SK-N-SH (cell line): ENCODE measurements at regions not wholly inside any gene's neighbourhood (a gene's known extent, or its start where the extent isn't known, plus 50 kb on each side); places are given as distances from the start of the nearest gene placed in this dataset.

Experiments used
- CTCF ChIA-PET: fragments of 300-600, 350-600 bp; formaldehyde crosslinking; extraction: SDS; loops from one replicate; lab custom pipeline; 2021; lab: Yijun Ruan, JAX
- POLR2A ChIA-PET: fragments of 350-600 bp; sonication (Branson Sonifier 250); formaldehyde crosslinking; extraction: SDS; loops from one replicate; lab custom pipeline; 2020; ENCODE audit warnings: antibody characterized with exemption, inconsistent platforms; lab: Yijun Ruan, JAX
- DNase-seq: peaks from one replicate; pipeline ENCODE4 v3.0.0; 2012
- H2AFZ ChIP-seq: fragments of 200-600 bp; sonication (generic); 2 replicates; pipeline ENCODE4 v1.8.1; 2016; ENCODE audit warnings: antibody characterized with exemption, mild to moderate bottlenecking, low read depth
- H3F3A ChIP-seq: fragments of 200-600 bp; sonication (generic); replicated peaks from 2 replicates; pipeline ENCODE3; 2016; ENCODE audit warnings: antibody characterized with exemption, mild to moderate bottlenecking; ENCODE audit not compliant: insufficient read depth
- H3K27ac ChIP-seq, 2 experiments: fragments of 200-500 bp in 1 of 2; fragments of 200-600 bp in 1 of 2; sonication (Bioruptor generic) in 1 of 2; sonication (generic), shearing (Covaris generic) in 1 of 2; 2 replicates each; pipeline versions ENCODE4 v1.5.1 to v1.6.1; 2014 to 2016; ENCODE audit warnings: low read depth in 2 of 2, inconsistent platforms in 1 of 2, low read length in 1 of 2, mild to moderate bottlenecking in 1 of 2, mixed read lengths in 1 of 2
- H3K27me3 ChIP-seq: fragments of 200-600 bp; sonication (generic), shearing (Covaris generic); 2 replicates; pipeline ENCODE4 v1.6.1; 2016; ENCODE audit warnings: mixed run types; ENCODE audit not compliant: insufficient read depth
- H3K36me3 ChIP-seq, 2 experiments: fragments of 200-500 bp in 1 of 2; fragments of 200-600 bp in 1 of 2; sonication (Bioruptor generic) in 1 of 2; sonication (generic) in 1 of 2; replicated peaks in 1 of 2; 2 replicates each; pipeline versions ENCODE3 to v1.5.1; 2014 to 2016; ENCODE audit warnings: low read length in 1 of 2, mild to moderate bottlenecking in 1 of 2; ENCODE audit not compliant: insufficient read depth in 2 of 2, control insufficient read depth in 1 of 2
- H3K4me1 ChIP-seq, 2 experiments: fragments of 200-500 bp in 1 of 2; fragments of 200-600 bp in 1 of 2; sonication (Bioruptor generic) in 1 of 2; sonication (generic), shearing (Covaris generic) in 1 of 2; 2 replicates each; pipeline versions ENCODE4 v1.5.1 to v1.6.1; 2014 to 2016; ENCODE audit warnings: low read depth in 1 of 2, low read length in 1 of 2, mixed run types in 1 of 2; ENCODE audit not compliant: insufficient read depth in 2 of 2, control insufficient read depth in 1 of 2
- H3K4me2 ChIP-seq: fragments of 200-600 bp; sonication (generic), shearing (Covaris generic); 2 replicates; pipeline ENCODE4 v1.6.1; 2017; ENCODE audit warnings: mixed run types
- H3K4me3 ChIP-seq, 2 experiments: fragments of 200-500 bp in 1 of 2; fragments of 200-600 bp in 1 of 2; sonication (Bioruptor generic) in 1 of 2; sonication (generic), shearing (Covaris generic) in 1 of 2; 2 replicates each; pipeline versions ENCODE4 v1.5.1 to v1.8.1; 2014 to 2016; ENCODE audit warnings: low read depth in 2 of 2, inconsistent platforms in 1 of 2, low read length in 1 of 2, mild to moderate bottlenecking in 1 of 2, mixed read lengths in 1 of 2, moderate library complexity in 1 of 2
- H3K79me2 ChIP-seq: fragments of 200-600 bp; sonication (generic); 2 replicates; pipeline ENCODE4 v1.8.1; 2017; ENCODE audit warnings: mild to moderate bottlenecking; ENCODE audit not compliant: insufficient read depth
- H3K9ac ChIP-seq: fragments of 200-600 bp; sonication (generic); 2 replicates; pipeline ENCODE4 v1.6.1; 2017; ENCODE audit warnings: mixed run types
- H3K9me2 ChIP-seq: fragments of 200-600 bp; sonication (generic); 2 replicates; pipeline ENCODE4 v1.6.1; 2017; ENCODE audit warnings: mixed run types
- H3K9me3 ChIP-seq: fragments of 200-600 bp; sonication (generic); 2 replicates; pipeline ENCODE4 v1.6.1; 2017; ENCODE audit warnings: mixed run types, mild to moderate bottlenecking, moderate library complexity
- H4K20me1 ChIP-seq: fragments of 200-600 bp; sonication (generic); 2 replicates; pipeline ENCODE4 v1.6.1; 2017; ENCODE audit warnings: mild to moderate bottlenecking, mixed run types; ENCODE audit not compliant: insufficient read depth
- FOXJ3 ChIP-seq: sonication (generic); formaldehyde crosslinking; IDR thresholded peaks from 2 replicates; pipeline ENCODE4 v1.5.1; 2020; ENCODE audit warnings: mild to moderate bottlenecking, missing genetic modification reagents
- FOXM1 ChIP-seq: IDR thresholded peaks from 2 replicates; pipeline ENCODE4 v1.4.0; 2012; ENCODE audit warnings: low read depth, mild to moderate bottlenecking
- GABPA ChIP-seq: IDR thresholded peaks from 2 replicates; pipeline ENCODE4 v1.4.0; 2012; ENCODE audit warnings: low read depth, mild to moderate bottlenecking
- GATA2 ChIP-seq: sonication (generic); formaldehyde crosslinking; IDR thresholded peaks from 2 replicates; pipeline ENCODE4 v1.5.0; 2020; ENCODE audit warnings: mild to moderate bottlenecking, missing genetic modification reagents
- MXI1 ChIP-seq: IDR thresholded peaks from 2 replicates; pipeline ENCODE4 v1.6.1; 2012; ENCODE audit warnings: mild to moderate bottlenecking, low read depth, low read length, improper control_type of control experiment
- NRF1 ChIP-seq: IDR thresholded peaks from 2 replicates; pipeline ENCODE4 v1.6.1; 2012; ENCODE audit warnings: low read depth, mild to moderate bottlenecking, low read length
- PBX3 ChIP-seq: IDR thresholded peaks from 2 replicates; pipeline ENCODE4; 2012
- POLR2AphosphoS5 ChIP-seq: IDR thresholded peaks from 2 replicates; pipeline ENCODE4 v1.6.1; 2012; ENCODE audit warnings: low read depth, low read length
- RCOR1 ChIP-seq: fragments of 150-350 bp; IDR thresholded peaks from 2 replicates; pipeline ENCODE4 v1.6.1; 2017; ENCODE audit warnings: antibody characterized with exemption, low read length
- RFX5 ChIP-seq: IDR thresholded peaks from 2 replicates; pipeline ENCODE4 v1.6.1; 2012; ENCODE audit warnings: mild to moderate bottlenecking, improper control_type of control experiment, low read length
- RXRA ChIP-seq: IDR thresholded peaks from 2 replicates; pipeline ENCODE4 v1.4.0; 2012; ENCODE audit warnings: low read depth, mild to moderate bottlenecking, borderline replicate concordance
- SIN3A ChIP-seq: IDR thresholded peaks from 2 replicates; pipeline ENCODE4 v1.6.1; 2012; ENCODE audit warnings: low read depth, mild to moderate bottlenecking, low read length, moderate library complexity, borderline replicate concordance
- SMC3 ChIP-seq: IDR thresholded peaks from 2 replicates; pipeline ENCODE4 v1.6.1; 2012; ENCODE audit warnings: low read depth, low read length, improper control_type of control experiment
- TAF1 ChIP-seq: IDR thresholded peaks from 2 replicates; pipeline ENCODE4 v1.6.1; 2012; ENCODE audit warnings: low read depth, mild to moderate bottlenecking, low read length, moderate library complexity, borderline replicate concordance
- YY1 ChIP-seq: IDR thresholded peaks from 2 replicates; pipeline ENCODE4 v1.4.0; 2012; ENCODE audit warnings: low read depth, mild to moderate bottlenecking
- ZBTB33 ChIP-seq: IDR thresholded peaks from 2 replicates; pipeline ENCODE4 v1.4.0; 2012; ENCODE audit warnings: low read depth, borderline replicate concordance
- WGBS: methylation state at CpG from one replicate; pipeline ENCODE4 v1.1.6; 2017; ENCODE audit warnings: low lambda C conversion rate; 5-methylcytosine and 5-hydroxymethylcytosine counted together
- TF ChIP-seq, protein P1 (sequence below): IDR thresholded peaks from 2 replicates; pipeline ENCODE4 v1.4.0; 2012; ENCODE audit warnings: low read depth, borderline replicate concordance
- TF ChIP-seq, protein P2 (sequence below): fragments of 150-350 bp; IDR thresholded peaks from 2 replicates; pipeline ENCODE4 v1.6.1; 2017; ENCODE audit warnings: antibody characterized with exemption, low read length, low read depth, borderline replicate concordance
- TF ChIP-seq, protein P3 (sequence below): fragments of 150-350 bp; IDR thresholded peaks from 2 replicates; pipeline ENCODE4 v1.6.1; 2016; ENCODE audit warnings: mild to moderate bottlenecking, low read depth, low read length
- TF ChIP-seq, protein P4 (sequence below): fragments of 200-600 bp; sonication (generic); IDR thresholded peaks from 2 replicates; pipeline ENCODE4 v1.6.1; 2017; ENCODE audit warnings: antibody characterized with exemption, mild to moderate bottlenecking, moderate library complexity

DNA sequence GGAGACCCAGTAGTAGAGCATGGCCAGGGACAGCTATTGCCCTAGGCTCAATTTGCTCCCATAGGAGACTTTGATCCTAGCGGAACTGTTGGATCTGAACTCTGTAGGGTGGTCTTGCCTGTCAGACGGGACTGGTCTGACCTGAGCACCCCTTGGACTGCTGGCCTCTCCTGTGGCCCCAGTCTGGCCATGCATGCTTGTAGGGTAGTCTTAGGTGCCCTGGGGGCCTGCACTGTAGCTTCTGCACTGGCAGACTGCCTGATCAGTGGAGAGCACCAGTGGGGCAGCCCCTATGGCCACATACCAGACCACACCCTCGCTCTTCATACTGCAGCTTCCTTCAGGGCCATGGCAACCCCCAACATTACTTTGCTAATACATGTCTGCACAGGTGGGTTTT is 396.1 kb upstream of the GRAMD2B start:
- no peaks in the 10 kb centered on the region for H3K27me3 ChIP-seq
- no peak overlapping the region for H3K9ac ChIP-seq
- H2AFZ ChIP-seq: no peak overlapping the region
- TF ChIP-seq SIN3A (no peak), RXRA (no peak), ZBTB33 (no peak), GABPA (no peak), GATA2 (no peak), RFX5 (no peak), POLR2AphosphoS5 (no peak), YY1 (no peak), RCOR1 (no peak), MXI1 (no peak), FOXJ3 (CRISPR knock-in tag) (no peak), NRF1 (no peak), SMC3 (no peak), TAF1 (no peak), PBX3 (no peak), FOXM1 (no peak)
- TF ChIP-seq, protein P1, sequence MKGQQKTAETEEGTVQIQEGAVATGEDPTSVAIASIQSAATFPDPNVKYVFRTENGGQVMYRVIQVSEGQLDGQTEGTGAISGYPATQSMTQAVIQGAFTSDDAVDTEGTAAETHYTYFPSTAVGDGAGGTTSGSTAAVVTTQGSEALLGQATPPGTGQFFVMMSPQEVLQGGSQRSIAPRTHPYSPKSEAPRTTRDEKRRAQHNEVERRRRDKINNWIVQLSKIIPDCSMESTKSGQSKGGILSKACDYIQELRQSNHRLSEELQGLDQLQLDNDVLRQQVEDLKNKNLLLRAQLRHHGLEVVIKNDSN: no peak
- TF ChIP-seq, protein P2, sequence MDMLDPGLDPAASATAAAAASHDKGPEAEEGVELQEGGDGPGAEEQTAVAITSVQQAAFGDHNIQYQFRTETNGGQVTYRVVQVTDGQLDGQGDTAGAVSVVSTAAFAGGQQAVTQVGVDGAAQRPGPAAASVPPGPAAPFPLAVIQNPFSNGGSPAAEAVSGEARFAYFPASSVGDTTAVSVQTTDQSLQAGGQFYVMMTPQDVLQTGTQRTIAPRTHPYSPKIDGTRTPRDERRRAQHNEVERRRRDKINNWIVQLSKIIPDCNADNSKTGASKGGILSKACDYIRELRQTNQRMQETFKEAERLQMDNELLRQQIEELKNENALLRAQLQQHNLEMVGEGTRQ: no peak
- TF ChIP-seq, protein P3, sequence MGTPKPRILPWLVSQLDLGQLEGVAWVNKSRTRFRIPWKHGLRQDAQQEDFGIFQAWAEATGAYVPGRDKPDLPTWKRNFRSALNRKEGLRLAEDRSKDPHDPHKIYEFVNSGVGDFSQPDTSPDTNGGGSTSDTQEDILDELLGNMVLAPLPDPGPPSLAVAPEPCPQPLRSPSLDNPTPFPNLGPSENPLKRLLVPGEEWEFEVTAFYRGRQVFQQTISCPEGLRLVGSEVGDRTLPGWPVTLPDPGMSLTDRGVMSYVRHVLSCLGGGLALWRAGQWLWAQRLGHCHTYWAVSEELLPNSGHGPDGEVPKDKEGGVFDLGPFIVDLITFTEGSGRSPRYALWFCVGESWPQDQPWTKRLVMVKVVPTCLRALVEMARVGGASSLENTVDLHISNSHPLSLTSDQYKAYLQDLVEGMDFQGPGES: no peak
- TF ChIP-seq, protein P4, sequence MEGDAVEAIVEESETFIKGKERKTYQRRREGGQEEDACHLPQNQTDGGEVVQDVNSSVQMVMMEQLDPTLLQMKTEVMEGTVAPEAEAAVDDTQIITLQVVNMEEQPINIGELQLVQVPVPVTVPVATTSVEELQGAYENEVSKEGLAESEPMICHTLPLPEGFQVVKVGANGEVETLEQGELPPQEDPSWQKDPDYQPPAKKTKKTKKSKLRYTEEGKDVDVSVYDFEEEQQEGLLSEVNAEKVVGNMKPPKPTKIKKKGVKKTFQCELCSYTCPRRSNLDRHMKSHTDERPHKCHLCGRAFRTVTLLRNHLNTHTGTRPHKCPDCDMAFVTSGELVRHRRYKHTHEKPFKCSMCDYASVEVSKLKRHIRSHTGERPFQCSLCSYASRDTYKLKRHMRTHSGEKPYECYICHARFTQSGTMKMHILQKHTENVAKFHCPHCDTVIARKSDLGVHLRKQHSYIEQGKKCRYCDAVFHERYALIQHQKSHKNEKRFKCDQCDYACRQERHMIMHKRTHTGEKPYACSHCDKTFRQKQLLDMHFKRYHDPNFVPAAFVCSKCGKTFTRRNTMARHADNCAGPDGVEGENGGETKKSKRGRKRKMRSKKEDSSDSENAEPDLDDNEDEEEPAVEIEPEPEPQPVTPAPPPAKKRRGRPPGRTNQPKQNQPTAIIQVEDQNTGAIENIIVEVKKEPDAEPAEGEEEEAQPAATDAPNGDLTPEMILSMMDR: no peak
- CTCF ChIA-PET: no interaction called here
- H3K9me2 ChIP-seq: no peaks in the 10 kb centered on the region
- H3K27ac ChIP-seq: no peak overlapping the region
- H3F3A ChIP-seq: no peaks in the 10 kb centered on the region
- H4K20me1 ChIP-seq: no peaks in the 10 kb centered on the region
- no peaks in the 10 kb centered on the region; a peak in 1 of 4 replicates for H3K4me1 ChIP-seq
- no peak overlapping the region for H3K4me3 ChIP-seq
- H3K4me2 ChIP-seq: no peak overlapping the region
- POLR2A ChIA-PET: no interaction called here
- 45% methylated on average over 2 of the region's 3 CpGs for whole genome bisulfite sequencing
- no peaks in the 10 kb centered on the region for H3K36me3 ChIP-seq
- no peak for DNase-seq
- H3K9me3 ChIP-seq: no peaks in the 10 kb centered on the region
- no peaks in the 10 kb centered on the region for H3K79me2 ChIP-seq
